NAMALWA (cell line): ENCODE measurements at regions not wholly inside any gene's neighbourhood (a gene's known extent, or its start where the extent isn't known, plus 50 kb on each side); places are given as distances from the start of the nearest gene placed in this dataset.
A peak's percentile ranks its signal among the peaks of the same experiment; 100 is the strongest.
"Not testable (repeated sequence)": the region's sequence is repeated elsewhere in the genome, so short reads cannot be mapped to it uniquely, and the experiment has no call there.

Source experiments
- DNase-seq: peaks from one replicate; pipeline ENCODE4 v3.0.0-alpha.2; 2015; ENCODE audit warnings: low spot score

DNA sequence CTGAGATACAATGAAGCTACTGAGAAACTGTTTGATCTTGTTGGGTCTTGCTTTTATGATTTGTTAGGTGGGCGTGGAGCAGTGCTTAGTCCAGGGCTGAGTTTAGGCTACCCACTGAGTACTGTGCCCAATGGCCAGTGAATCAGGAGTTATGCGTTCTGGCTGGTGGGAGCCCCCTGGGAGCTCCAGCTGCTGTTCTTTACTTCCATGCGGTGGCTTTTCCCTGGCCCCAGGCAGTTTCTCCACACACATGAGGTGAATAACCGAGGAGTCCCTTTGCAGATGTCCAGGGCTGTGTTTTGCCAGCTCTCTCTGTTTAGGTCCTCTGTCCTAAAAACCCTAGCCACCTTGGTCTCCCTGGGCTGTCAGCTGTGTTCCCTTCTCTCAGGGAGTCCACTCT, 106.5 kb downstream of the KLF13 start:
- no peak for DNase-seq

DNA sequence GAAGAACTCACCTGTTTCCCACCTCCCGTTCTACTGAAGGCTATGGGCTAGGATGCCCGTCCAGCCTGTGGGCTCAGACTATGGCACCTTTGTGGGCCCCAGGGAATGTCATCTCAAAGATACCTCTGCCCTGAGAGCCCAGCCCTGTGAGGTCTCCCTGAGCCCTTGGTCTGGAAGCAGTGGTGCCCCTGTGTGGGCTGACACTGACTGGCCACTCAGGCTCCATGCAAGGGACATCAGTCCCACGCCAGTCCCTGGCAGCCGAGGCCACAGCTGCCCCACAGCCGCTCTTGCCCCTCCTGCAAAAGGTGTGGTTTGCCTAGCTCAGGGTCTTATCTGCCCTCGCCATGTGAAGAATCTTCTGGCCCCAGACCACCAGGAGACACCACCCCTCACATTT, 106.9 kb downstream of the KLF13 start:
- DNase-seq = no peak

DNA sequence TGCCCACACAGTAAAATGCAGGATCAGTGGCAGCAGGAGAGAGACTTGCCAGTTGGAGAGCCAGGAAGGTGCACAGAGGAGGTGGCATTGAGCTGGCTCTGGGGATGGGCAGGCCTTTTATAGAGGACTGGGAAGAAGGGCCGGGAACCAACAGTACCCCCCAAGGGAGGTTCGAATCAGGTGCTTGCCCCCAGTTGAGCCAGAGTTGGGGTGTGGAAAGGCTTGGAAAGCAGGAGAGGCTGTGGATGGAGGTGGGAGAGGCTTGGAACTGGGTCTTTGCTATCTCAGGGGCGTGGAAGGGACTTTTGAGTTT, 107.6 kb downstream of the KLF13 start:
- DNase-seq = no peak

DNA sequence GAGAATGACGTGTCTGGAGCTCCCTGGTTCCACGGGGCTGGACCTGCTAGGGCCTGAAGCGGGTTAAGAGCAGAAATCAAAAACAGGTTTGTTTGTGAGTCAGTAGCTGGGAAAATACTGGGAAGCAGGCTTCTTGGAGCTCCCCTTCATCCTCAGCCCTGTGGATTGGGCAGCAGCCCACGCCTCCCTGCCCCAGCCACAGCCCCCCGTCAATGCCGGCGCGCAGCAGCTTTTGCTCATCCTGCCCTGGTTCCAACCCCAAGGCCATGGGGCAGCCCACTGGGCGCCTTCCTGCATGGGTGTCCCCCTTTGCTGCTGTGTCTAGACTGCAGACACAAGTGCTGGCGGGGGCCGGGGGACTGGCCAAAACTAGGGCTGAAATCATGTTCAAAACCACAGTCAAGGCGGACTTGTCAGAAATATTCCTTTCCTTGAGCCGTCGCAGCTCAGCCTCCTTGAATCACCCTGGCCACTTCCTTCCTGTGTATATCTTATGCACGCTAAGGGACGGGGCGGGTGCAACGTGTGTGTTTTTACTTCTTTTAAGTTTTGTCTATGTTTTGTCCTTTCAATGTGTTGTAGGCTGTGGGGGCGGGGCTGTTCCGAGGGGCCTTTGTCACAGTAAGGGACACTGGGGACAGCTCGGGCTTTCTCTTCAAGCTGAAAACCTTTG, 108.1 kb downstream of the KLF13 start:
- DNase-seq = no peak

DNA sequence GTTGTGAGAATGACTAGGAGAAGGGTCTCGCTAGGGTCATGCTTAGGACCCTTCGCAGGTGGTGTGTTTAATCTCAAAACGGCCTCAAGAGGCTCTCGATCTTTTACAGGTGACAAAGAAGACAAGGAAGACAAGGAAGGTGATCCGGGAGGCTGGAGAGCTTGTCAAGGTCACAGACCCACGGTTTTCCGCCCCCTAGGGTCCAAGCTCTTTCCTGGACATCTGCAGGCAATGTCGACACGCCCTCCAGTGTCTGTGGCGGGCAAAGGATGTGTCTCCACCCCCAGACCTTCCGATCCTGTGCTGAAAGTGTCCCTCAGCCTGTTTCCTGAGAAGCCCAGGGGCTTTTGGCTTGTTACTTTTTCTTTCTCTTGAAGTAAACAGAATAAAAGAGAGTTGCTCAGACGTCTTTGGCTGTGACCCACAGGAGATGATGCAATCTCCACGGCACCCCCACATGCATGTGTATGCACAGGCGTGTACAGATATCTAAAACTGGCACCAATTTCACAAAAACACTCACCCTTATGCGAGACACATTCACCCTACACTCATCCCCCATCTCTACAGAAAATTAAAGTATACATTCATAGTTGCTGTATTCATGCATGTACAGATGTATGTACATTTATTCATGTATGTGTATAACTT, 108.8 kb downstream of the KLF13 start:
- DNase-seq = peak; percentile 90

DNA sequence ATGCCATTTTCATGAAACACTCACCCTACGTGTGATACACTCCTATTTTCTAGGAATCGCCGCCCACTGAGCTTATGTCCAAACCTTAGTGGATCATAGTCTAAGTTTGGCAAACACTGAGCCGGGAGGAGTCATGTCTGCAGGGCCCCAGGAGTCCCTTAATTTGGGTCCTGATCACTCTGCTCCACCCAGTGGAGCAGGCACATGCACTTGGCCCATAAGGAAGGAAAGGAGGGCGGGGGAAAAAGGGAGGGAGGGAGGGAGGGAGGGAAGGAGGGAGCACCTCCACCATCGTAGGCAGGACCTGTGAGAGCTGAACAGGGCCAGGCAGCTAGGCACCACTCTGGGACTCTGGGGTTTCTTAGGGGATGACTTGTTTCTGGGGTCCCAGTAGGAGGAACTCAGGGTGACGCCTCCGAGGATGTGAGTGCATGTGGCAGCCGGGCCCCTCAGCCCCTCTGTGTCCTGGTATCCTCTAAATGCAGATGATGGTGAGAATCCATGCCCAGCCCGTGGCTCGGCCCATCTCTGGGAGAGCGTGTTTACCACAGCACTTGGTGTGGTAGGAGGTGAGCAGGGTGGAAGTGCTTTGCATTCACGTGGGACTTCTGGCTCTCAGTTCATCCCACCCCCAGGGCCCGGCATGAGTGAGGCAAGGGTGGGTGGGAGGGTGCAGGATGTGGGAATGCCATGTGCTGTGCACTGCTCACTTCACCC, 109.4 kb downstream of the KLF13 start:
- DNase-seq = peak; percentile 23

DNA sequence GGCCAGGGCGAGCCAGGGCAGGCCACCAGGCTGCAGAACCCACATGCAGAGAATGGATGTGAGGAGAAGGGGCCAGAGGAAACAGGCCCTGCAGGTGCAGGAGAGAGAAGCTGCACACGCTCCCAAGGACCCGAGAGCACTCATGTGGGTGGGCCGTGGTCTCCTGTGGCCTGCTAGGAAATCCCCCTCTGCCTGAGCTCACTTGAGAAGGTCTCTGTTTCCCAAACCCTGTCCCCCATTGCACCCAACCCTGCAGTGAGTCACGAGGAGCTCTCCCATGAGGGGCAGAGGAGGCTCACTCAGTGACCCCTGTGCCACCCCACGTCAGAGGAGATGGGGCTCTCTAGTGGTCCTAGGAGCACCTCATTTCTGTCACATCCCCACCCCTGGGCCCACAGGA, 111.1 kb downstream of the KLF13 start:
- peak; percentile 58 for DNase-seq

DNA sequence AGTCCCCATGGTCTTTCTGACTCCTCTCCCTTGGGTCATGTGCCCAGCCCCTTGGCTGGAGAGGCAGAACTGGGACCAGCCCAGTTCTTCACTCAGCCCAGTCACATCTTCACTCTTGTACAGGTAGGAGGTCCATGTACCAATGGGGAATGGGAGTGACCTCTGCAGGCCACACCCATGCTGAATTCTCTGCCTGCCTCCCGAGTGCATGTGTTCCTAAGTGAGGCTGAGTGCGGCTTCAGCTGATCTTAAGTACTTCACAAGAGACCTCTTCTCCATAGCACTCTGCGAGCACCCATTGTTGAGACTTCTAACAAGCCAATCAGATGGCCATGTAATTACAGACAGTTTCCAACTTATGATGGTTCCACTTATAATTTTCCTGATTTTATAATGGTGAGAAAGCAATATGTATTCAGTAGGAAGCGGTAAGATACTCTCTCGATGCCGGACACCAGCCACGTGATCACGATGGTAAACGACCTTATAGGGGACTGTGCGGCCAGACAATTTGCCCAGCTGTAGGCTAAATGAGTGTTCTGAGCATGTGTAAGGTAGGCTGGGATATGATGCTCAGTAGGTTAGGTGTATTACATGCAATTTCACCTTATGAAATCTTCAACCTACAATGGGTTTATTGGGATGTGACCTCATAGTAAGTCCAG, 112.1 kb downstream of the KLF13 start:
- DNase-seq = peak; percentile 17

DNA sequence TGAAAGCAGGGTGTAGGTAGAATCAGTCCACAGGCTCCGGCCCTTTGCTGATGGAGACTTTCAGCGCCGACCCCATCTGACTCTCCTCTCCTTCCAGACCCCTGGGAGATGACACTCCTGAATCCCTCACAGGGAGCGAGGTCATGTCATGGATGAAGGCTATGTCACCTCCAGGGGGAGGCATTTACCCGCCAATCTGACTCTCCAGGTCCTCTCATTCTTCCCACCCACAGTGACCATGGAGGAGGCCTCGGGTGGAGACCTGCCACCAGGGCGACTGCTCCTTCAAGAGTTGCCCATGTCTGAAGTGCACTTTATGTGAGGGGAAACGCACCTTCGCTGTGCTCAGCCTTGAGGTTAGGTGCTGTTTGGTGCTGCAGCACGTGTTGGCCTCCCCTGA, 112.7 kb downstream of the KLF13 start:
- DNase-seq = peak; percentile 60

DNA sequence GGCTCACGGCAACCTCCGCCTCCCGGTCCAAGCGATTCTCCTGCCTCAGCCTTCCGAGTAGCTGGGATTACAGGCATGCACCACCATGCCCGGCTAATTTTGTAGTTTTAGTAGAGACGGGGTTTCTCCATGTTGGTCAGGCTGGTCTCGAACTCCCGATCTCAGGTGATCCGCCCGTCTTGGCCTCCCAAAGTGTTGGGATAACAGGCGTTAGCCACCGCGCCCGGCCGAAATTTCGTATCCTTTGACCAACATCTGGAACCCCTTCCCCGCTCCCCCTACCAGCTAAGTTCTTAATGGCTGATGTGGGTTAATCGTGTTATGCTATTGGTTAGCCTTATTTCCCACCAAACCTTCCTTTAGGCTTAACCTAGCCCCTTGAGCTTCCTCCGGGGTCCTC, 113.6 kb downstream of the KLF13 start:
- not testable (repeated sequence) for DNase-seq

DNA sequence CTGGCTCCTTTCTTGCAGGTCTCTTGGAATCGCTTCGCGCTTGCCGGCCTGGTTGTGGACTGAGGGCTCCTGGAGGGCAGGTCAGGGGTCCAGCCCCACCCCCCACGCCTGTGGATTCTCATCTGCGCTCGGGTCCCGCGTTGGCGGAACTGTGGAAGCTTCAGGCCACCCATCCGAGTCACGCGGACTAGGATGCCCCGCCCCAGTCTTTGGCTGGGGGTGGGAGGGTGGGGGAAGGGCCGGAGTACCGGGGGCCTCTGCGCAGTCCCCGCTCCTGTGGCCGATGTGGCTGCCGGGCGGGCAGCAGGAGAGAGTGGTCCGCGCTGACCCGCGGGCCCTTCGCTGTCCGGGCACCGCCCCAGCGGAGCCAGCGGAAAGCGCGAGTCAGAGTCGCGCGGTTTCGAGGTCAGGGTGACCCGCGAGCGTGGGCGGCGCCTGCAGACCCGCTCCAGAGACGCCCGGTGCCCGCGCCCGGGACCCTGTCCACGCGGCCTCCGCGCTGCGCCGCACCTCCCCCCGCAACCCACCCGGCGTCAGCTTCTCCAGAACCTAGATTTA, 114.2 kb downstream of the KLF13 start:
- no peak for DNase-seq

DNA sequence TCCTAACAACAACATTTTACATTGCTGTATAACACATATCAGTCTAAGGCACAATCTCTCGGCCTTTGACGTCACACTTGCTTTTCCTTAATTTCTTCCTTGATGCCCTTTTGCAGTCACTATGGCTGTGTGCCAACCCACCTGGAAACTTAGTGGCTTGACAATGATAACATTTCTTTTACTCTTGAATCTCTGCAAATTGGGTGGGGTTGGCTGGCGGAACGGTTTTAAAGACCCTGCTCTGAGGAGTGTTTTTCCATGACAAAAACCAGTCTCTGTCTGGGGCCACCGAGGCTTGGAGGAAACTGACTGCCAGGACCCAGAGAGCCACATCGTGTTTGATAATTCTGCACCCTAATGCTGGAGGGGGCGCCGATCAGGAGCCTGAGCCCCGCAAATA, 115.6 kb downstream of the KLF13 start:
- DNase-seq = no peak

DNA sequence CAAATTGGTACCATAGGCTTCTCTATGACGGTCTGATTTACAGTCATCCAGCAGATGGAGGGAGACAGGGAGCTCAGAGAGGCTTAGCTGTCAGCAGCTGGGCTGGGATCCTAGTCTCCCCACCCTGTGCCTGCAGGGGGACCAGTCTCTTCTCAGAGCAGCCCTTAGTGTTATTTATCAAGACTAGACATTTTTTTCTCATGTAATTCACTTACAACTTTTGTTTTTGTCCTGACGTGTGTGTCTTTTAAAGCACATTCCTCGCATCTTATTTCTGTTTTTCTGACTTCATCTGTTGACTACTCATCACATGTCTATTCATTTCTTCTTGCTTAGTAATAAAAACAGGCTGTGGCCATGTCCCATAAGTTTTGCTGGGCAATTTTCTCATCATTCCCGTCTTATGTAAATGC, 116.1 kb downstream of the KLF13 start:
- DNase-seq = peak; percentile 64

DNA sequence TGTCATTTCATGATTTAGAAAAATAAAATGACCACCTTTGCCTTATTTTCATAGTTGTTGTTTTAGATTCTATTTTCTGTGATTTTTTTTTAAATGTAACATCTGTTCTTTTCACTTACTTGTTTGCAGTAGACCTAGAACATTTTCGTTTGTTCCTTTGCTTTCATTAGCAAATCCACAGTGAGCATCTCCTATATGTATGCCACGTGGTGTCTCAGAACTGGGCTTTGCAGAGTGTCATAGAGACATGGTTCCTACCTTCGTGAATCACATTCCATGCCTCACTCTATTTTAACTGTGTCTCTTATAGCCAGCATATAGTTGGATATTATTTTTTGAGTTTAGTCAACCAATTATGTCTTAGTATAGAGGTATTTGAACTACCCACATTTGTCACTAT, 118.2 kb downstream of the KLF13 start:
- no peak for DNase-seq

DNA sequence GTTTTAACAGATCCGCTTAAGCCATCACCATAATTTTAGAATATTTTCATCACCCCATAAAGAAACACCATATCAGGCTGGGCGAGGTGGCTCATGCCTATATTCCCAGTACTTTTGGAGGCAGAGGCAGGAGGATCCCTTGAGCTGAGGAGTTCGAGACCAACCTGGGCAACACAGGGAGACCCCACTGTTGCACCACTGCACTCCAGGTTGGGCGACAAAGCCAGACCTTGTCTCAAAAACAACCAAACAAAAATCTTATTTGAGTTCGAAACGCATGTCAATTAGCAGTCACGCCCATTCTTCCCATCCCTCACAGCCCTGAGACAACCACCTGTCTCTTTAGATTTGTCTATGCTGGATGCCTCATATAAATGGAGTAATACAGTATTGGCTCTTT, 119.9 kb downstream of the KLF13 start:
- DNase-seq = no peak

DNA sequence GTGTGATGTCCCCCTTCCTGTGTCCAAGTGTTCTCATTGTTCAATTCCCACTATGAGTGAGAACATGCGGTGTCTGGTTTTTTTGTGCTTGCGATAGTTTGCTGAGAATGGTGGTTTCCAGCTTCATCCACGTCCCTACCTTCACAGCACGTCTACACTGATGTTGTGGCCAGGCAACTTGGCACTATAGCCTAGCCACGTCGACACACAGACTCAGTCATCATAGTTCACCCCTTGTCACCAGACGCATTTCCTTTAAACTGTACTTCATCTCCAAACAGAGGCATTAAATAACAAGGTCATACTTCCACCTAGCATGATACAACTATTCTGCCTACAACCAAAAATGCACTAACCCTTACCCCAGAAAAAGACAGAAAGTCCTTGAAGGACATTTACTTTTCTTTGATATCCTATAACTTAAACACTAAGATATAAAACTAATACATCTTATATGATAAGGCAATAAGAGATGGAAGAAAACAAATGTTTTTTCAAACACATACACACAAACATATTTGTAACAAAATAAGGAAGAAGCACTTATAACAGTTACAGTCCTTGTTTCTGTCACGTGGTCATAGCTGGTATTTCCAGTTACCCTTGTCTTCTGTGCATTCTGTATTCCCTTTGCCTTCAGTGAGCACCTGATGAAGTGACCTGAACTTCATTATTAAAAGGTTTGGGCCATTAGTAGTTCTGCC, 121.4 kb downstream of the KLF13 start:
- no peak for DNase-seq

DNA sequence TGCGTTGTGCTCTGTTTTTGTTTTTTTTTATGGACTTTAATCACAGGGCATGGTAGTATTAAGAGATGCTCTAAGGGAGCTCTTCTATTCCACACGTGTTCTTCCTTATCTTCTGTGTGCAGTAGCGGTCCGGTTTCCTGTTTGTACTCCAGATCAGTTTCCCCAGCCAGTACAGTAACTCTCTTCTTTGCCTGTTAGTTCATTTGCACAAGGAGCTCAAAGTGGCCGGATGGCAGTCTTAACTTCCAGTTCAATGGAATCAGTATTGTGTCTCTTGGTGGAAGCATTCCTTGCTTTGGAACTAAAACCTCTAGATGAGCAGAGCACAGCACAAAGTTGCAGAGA, 122.0 kb downstream of the KLF13 start:
- no peak for DNase-seq

DNA sequence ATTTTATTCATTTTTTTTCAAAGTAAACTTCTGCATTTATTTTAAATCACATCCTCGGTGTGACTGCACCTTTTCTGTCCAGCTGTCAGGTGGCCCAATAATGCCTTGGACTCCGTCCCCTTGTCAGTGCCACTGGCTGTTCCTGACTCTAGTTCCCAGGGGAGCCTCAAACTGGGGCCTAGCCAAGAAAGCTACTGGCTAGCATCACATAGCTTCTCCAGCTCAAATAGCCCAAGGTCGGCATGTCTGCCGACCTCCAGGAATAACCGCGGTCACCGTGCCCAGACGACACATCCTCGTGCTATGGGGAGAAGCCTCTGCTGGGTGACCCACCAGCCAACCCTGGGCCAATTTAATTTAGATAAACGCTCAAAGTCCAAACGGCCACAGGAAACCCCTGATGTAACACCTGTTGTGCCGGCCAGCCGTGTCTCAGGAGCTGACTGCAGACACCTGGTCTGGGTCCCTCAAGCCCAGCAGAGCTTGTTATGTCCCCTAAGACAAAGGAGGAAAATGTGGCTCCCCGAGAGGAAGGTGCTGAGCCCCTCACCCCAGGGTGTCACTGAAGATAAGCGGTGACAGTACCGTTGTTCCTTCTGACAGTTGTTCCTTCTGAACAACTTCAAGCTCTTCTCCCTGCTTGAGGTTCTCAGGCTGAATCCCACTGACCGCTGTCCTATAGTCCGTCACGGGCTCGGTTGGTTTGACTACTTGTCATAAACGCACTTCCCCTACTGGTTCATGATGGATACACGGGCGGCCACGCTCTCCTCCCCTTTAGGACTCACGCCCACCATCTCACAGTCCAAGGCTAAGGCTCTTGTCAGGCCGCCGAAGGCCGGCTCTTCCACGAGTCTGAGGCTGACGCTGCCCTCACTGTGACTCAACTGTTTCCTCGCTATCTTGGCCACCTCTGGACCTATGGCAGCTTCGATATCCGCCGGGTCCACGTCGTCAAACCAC, 126.2 kb downstream of the KLF13 start:
- peak; percentile 35 for DNase-seq

DNA sequence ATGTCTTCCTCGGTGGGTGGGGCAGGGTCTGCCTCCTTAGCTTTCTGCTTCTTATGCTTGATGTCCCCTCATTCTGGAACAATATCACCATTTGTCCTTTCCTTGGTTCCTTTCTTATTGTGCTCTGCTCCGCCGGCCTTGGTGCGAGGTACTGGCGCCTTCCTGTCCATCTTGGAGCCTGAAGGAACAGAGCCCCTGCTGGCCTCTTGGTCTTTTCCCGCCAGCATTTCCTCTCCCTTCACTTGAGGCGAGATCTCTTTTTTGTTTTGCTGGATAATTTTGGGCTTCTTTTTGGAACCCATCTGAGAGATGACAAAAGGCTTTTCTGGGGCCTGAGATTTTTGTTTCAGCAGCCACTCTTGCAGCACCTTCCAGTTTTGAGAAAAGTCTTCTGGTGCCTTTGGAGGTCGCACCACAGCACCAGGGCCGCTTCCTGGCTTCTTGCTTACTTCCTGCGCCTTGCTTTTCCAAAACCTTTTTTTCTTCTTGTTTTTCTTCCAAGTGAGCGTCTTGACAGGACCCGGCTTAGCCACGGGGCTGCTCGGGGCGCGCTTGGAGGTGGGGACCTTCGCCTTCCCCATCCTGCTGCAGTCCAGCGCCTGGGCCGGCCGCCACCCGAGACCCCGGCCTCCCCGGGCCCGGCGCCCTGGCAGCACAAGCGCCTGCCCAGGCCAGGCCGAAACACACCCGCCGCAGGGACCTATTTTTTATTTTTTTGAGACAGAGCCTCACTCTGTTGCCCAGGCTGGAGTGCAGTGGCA, 127.1 kb downstream of the KLF13 start:
- no peak for DNase-seq

DNA sequence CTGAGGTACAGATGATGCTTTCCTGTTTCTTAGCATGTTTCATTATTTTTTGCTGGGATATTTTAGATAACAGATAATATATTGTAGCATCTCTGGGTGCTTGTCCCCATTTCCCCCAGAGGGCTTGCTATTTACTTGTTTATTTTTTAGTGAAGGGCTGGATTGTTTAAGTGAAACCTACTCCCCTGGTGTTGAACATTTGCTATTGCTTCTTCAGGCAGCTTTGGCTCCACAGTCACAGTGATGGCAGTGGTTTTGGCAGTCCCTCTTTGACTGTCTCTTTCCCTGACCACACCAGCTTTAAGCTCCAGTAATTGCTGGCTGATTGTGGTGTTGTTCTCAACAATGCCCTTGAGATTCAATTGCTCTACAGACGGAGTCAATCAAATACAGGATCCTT, 128.9 kb downstream of the KLF13 start:
- peak; percentile 62 for DNase-seq
